Neural progenitor cell (in vitro differentiated cells): ENCODE measurements at regions not wholly inside any gene's neighbourhood (a gene's known extent, or its start where the extent isn't known, plus 50 kb on each side); places are given as distances from the start of the nearest gene placed in this dataset.

Experiments
- DNase-seq: peaks from one replicate; pipeline ENCODE4 v3.0.0-alpha.2; 2016; ENCODE audit warnings: low spot score
- H2AFZ ChIP-seq: fragments of 200-600 bp; sonication (generic); replicated peaks from 2 replicates; pipeline ENCODE4 v1.6.1; 2016; ENCODE audit warnings: antibody characterized with exemption
- H3F3A ChIP-seq: fragments of 200-600 bp; sonication (generic); 2 replicates; pipeline ENCODE4 v1.6.1; 2016; ENCODE audit warnings: antibody characterized with exemption, low read depth
- H3K27ac ChIP-seq: fragments of 200-600 bp; sonication (generic); 2 replicates; pipeline ENCODE4 v1.5.1; 2016; ENCODE audit warnings: mild to moderate bottlenecking
- H3K27me3 ChIP-seq: fragments of 200-600 bp; sonication (generic); 2 replicates; pipeline ENCODE4 v1.6.1; 2016; ENCODE audit warnings: mild to moderate bottlenecking, moderate library complexity
- H3K36me3 ChIP-seq: fragments of 200-600 bp; sonication (generic); 2 replicates; pipeline ENCODE4 v1.5.1; 2016
- H3K4me1 ChIP-seq: fragments of 200-600 bp; sonication (generic); 2 replicates; pipeline ENCODE4 v1.6.1; 2016; ENCODE audit warnings: mixed run types
- H3K4me2 ChIP-seq: fragments of 200-600 bp; sonication (generic); 2 replicates; pipeline ENCODE4 v1.6.1; 2016
- H3K4me3 ChIP-seq: fragments of 200-600 bp; sonication (generic); 2 replicates; pipeline ENCODE4 v1.5.1; 2016
- H3K79me2 ChIP-seq: fragments of 200-600 bp; sonication (generic); 2 replicates; pipeline ENCODE4 v1.6.1; 2016; ENCODE audit warnings: low read depth
- H3K9ac ChIP-seq: fragments of 200-600 bp; sonication (generic); 2 replicates; pipeline ENCODE4 v1.6.1; 2016
- H3K9me3 ChIP-seq: fragments of 200-600 bp; sonication (generic); 2 replicates; pipeline ENCODE4 v1.5.1; 2016; ENCODE audit warnings: low read depth
- H4K20me1 ChIP-seq: fragments of 200-600 bp; sonication (generic); 2 replicates; pipeline ENCODE4 v1.6.1; 2016; ENCODE audit warnings: low read depth
- H3K27ac Mint-ChIP-seq: 3 replicates; pipeline ENCODE4 v1.8.0; 2021; ENCODE audit warnings: mixed read lengths
- H3K27me3 Mint-ChIP-seq: 2 replicates; pipeline ENCODE4 v1.8.0; 2022; ENCODE audit warnings: low read depth, mild to moderate bottlenecking, inconsistent platforms, moderate library complexity, mixed read lengths; ENCODE audit not compliant: insufficient read depth
- H3K36me3 Mint-ChIP-seq: 3 replicates; pipeline ENCODE4 v1.8.0; 2021; ENCODE audit warnings: mixed read lengths
- H3K4me1 Mint-ChIP-seq: 3 replicates; pipeline ENCODE4 v1.8.0; 2021; ENCODE audit warnings: mixed read lengths
- H3K4me3 Mint-ChIP-seq: 3 replicates; pipeline ENCODE4 v1.8.0; 2021; ENCODE audit warnings: mild to moderate bottlenecking, moderate library complexity, mixed read lengths
- H3K9me3 Mint-ChIP-seq: 3 replicates; pipeline ENCODE4 v1.8.0; 2020; ENCODE audit warnings: mixed read lengths
- EZH2 ChIP-seq: fragments of 200-600 bp; sonication (generic); IDR thresholded peaks from 2 replicates; pipeline ENCODE4 v1.6.1; 2017; ENCODE audit warnings: antibody characterized with exemption, mild to moderate bottlenecking, moderate library complexity
- EZH2phosphoT487 ChIP-seq: fragments of 200-600 bp; sonication (generic); IDR thresholded peaks from 2 replicates; pipeline ENCODE4 v1.6.1; 2017; ENCODE audit warnings: antibody characterized with exemption
- TF ChIP-seq, protein P1 (sequence below): fragments of 200-600 bp; sonication (generic); IDR thresholded peaks from 2 replicates; pipeline ENCODE4 v1.5.1; 2017; ENCODE audit warnings: antibody characterized with exemption, mild to moderate bottlenecking

- H3K4me1 Mint-ChIP-seq: peaks cover 19% of the 10 kb centered on the region
- no peak for DNase-seq
- no peaks in the 10 kb centered on the region for H3K27me3 ChIP-seq
- no peaks in the 10 kb centered on the region for H3K27me3 Mint-ChIP-seq
- peaks cover 27% of the 10 kb centered on the region for H3K4me1 ChIP-seq
- H3K9me3 Mint-ChIP-seq: no peaks in the 10 kb centered on the region
- no peak overlapping the region for H3K4me2 ChIP-seq
- no peaks in the 10 kb centered on the region for H4K20me1 ChIP-seq
- no peak overlapping the region for H3K27ac ChIP-seq
- TF ChIP-seq EZH2 (no peak), EZH2phosphoT487 (no peak)
- TF ChIP-seq, protein P1, sequence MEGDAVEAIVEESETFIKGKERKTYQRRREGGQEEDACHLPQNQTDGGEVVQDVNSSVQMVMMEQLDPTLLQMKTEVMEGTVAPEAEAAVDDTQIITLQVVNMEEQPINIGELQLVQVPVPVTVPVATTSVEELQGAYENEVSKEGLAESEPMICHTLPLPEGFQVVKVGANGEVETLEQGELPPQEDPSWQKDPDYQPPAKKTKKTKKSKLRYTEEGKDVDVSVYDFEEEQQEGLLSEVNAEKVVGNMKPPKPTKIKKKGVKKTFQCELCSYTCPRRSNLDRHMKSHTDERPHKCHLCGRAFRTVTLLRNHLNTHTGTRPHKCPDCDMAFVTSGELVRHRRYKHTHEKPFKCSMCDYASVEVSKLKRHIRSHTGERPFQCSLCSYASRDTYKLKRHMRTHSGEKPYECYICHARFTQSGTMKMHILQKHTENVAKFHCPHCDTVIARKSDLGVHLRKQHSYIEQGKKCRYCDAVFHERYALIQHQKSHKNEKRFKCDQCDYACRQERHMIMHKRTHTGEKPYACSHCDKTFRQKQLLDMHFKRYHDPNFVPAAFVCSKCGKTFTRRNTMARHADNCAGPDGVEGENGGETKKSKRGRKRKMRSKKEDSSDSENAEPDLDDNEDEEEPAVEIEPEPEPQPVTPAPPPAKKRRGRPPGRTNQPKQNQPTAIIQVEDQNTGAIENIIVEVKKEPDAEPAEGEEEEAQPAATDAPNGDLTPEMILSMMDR: no peak
- no peaks in the 10 kb centered on the region for H3K79me2 ChIP-seq
- H3K9me3 ChIP-seq: no peaks in the 10 kb centered on the region
- H3K36me3 Mint-ChIP-seq: no peaks in the 10 kb centered on the region
- no peak overlapping the region for H3K4me3 Mint-ChIP-seq
- H3K36me3 ChIP-seq: no peaks in the 10 kb centered on the region
- no peak overlapping the region for H3K9ac ChIP-seq
- no peak overlapping the region for H3K27ac Mint-ChIP-seq
- H3K4me3 ChIP-seq: no peak overlapping the region
- no peaks in the 10 kb centered on the region for H3F3A ChIP-seq
- H2AFZ ChIP-seq: no peak overlapping the region
These were observed 391.8 kb downstream of the FGF9 start for GRCh38 chr13:22062478-22063205.

GRCh38 chr13:22063416-22064124 lies 392.7 kb downstream of the FGF9 start:
- H2AFZ ChIP-seq: no peak overlapping the region
- no peak overlapping the region for H3K9ac ChIP-seq
- H3K4me2 ChIP-seq: no peak overlapping the region
- Mint-ChIP-seq H3K4me1 (peaks cover 19% of the 10 kb centered on the region), H3K27ac (no peak overlapping the region), H3K36me3 (no peaks in the 10 kb centered on the region), H3K9me3 (no peaks in the 10 kb centered on the region), H3K4me3 (no peak overlapping the region), H3K27me3 (no peaks in the 10 kb centered on the region)
- peaks cover 27% of the 10 kb centered on the region for H3K4me1 ChIP-seq
- H3K9me3 ChIP-seq: no peaks in the 10 kb centered on the region
- H3K4me3 ChIP-seq: no peak overlapping the region
- H3K27ac ChIP-seq: no peak overlapping the region
- no peaks in the 10 kb centered on the region for H3K36me3 ChIP-seq
- TF ChIP-seq, protein P1: no peak
- TF ChIP-seq EZH2 (no peak), EZH2phosphoT487 (no peak)
- DNase-seq: no peak
- no peaks in the 10 kb centered on the region for H3F3A ChIP-seq
- no peaks in the 10 kb centered on the region for H3K27me3 ChIP-seq
- no peaks in the 10 kb centered on the region for H4K20me1 ChIP-seq
- H3K79me2 ChIP-seq: no peaks in the 10 kb centered on the region

- no peaks in the 10 kb centered on the region for H3K9me3 Mint-ChIP-seq
- no peaks in the 10 kb centered on the region for H3K27me3 ChIP-seq
- H3K9ac ChIP-seq: no peak overlapping the region
- H3K4me2 ChIP-seq: peak overlapping the region; percentile 38
- no peaks in the 10 kb centered on the region for H3K27me3 Mint-ChIP-seq
- H3K9me3 ChIP-seq: no peaks in the 10 kb centered on the region
- H3K27ac Mint-ChIP-seq: peak overlapping the region; percentile 29
- H2AFZ ChIP-seq: no peak overlapping the region
- no peaks in the 10 kb centered on the region for H3F3A ChIP-seq
- no peaks in the 10 kb centered on the region for H4K20me1 ChIP-seq
- H3K36me3 ChIP-seq: no peaks in the 10 kb centered on the region
- DNase-seq: peak; percentile 70
- TF ChIP-seq EZH2phosphoT487: no peak
- TF ChIP-seq, protein P1: no peak
- TF ChIP-seq EZH2: no peak
- H3K4me3 ChIP-seq: no peak overlapping the region
- H3K4me1 ChIP-seq: peaks cover 27% of the 10 kb centered on the region
- H3K4me1 Mint-ChIP-seq: peaks cover 19% of the 10 kb centered on the region
- no peaks in the 10 kb centered on the region for H3K79me2 ChIP-seq
- H3K27ac ChIP-seq: no peak overlapping the region
- no peaks in the 10 kb centered on the region for H3K36me3 Mint-ChIP-seq
- H3K4me3 Mint-ChIP-seq: no peak overlapping the region
These were observed 394.2 kb downstream of the FGF9 start for GRCh38 chr13:22064854-22065620.
